Keratinocyte (primary cell): ENCODE measurements at regions not wholly inside any gene's neighbourhood (a gene's known extent, or its start where the extent isn't known, plus 50 kb on each side); places are given as distances from the start of the nearest gene placed in this dataset.

Source experiments
- DNase-seq: peaks from one replicate; pipeline ENCODE4 v3.0.0-alpha.2; 2011; ENCODE audit warnings: low read depth, missing footprints, low spot score
- FAIRE-seq: peaks from 2 replicates; lab custom pipeline; 2011; peaks lifted over from hg19 to GRCh38; lab: Jason Lieb, UNC
- H2AFZ ChIP-seq: 2 replicates; pipeline ENCODE4 v1.6.0; 2012; ENCODE audit warnings: low read length, control low read depth, inconsistent platforms; ENCODE audit not compliant: control insufficient read depth
- H3K27ac ChIP-seq: 2 replicates; pipeline ENCODE4 v1.5.1; 2011; ENCODE audit warnings: low read length; ENCODE audit not compliant: control insufficient read depth, insufficient read depth
- H3K27me3 ChIP-seq: 3 replicates; pipeline ENCODE4 v1.6.0; 2011; ENCODE audit warnings: low read length; ENCODE audit not compliant: control insufficient read depth, insufficient read depth; ENCODE audit errors: extremely low read depth
- H3K36me3 ChIP-seq, 2 experiments: 2 replicates in 1 of 2; 3 replicates in 1 of 2; pipeline ENCODE4 v1.5.1; 2011; ENCODE audit warnings: low read length in 2 of 2, mild to moderate bottlenecking in 1 of 2; ENCODE audit not compliant: control insufficient read depth in 2 of 2, insufficient read depth in 2 of 2; ENCODE audit errors: extremely low read depth in 1 of 2
- H3K4me1 ChIP-seq: 3 replicates; pipeline ENCODE4 v1.5.1; 2011; ENCODE audit warnings: low read length; ENCODE audit not compliant: control insufficient read depth, insufficient read depth; ENCODE audit errors: extremely low read depth
- H3K4me2 ChIP-seq: 3 replicates; pipeline ENCODE4 v1.6.0; 2011; ENCODE audit warnings: low read depth, low read length; ENCODE audit not compliant: control insufficient read depth, insufficient read depth; ENCODE audit errors: extremely low read depth
- H3K4me3 ChIP-seq, 3 experiments: fragments of 200-600 bp in 1 of 3; sonication (generic) in 1 of 3; 2 replicates in 2 of 3; 3 replicates in 1 of 3; pipeline ENCODE4 v1.5.1; 2011 to 2016; ENCODE audit warnings: low read length in 3 of 3, mild to moderate bottlenecking in 3 of 3, control low read depth in 2 of 3, inconsistent platforms in 1 of 3, low read depth in 1 of 3, mixed read lengths in 1 of 3, mixed run types in 1 of 3, moderate library complexity in 1 of 3; ENCODE audit not compliant: control insufficient read depth in 2 of 3, insufficient read depth in 2 of 3; ENCODE audit errors: extremely low read depth in 1 of 3
- H3K79me2 ChIP-seq: 2 replicates; pipeline ENCODE4 v1.6.0; 2012; ENCODE audit warnings: low read length; ENCODE audit not compliant: control insufficient read depth, insufficient read depth
- H3K9ac ChIP-seq: 3 replicates; pipeline ENCODE4 v1.6.0; 2011; ENCODE audit warnings: low read length; ENCODE audit not compliant: control insufficient read depth, insufficient read depth; ENCODE audit errors: extremely low read depth
- H3K9me1 ChIP-seq: 3 replicates; pipeline ENCODE4 v1.6.0; 2011; ENCODE audit warnings: low read length; ENCODE audit not compliant: control insufficient read depth, insufficient read depth; ENCODE audit errors: extremely low read depth
- H3K9me3 ChIP-seq: 2 replicates; pipeline ENCODE4 v1.5.1; 2012; ENCODE audit warnings: low read depth, low read length; ENCODE audit not compliant: control insufficient read depth
- H4K20me1 ChIP-seq: 3 replicates; pipeline ENCODE4 v1.6.0; 2011; ENCODE audit warnings: low read length; ENCODE audit not compliant: control insufficient read depth, insufficient read depth; ENCODE audit errors: extremely low read depth
- EZH2 ChIP-seq: IDR thresholded peaks from one replicate; pipeline ENCODE4 v1.6.1; 2012; ENCODE audit warnings: inconsistent platforms, mild to moderate bottlenecking, low read length, moderate library complexity
- dilution Hi-C: fragments of 300-500 bp; cut with MboI; formaldehyde crosslinking; loops from one replicate; pipeline ENCODE4 v1.7.0; 2020; ENCODE audit warnings: low sequenced_read_pairs; ENCODE audit not compliant: extremely low pct_ligation_motif_present
- TF ChIP-seq, protein P1 (sequence below), 3 experiments: IDR thresholded peaks in 1 of 3; conservative IDR thresholded peaks in 1 of 3; optimal IDR thresholded peaks in 1 of 3; 2 replicates in 2 of 3; 3 replicates in 1 of 3; pipeline versions ENCODE3 to v1.5.1; 2011; ENCODE audit warnings: low read length in 3 of 3, mild to moderate bottlenecking in 3 of 3, moderate library complexity in 2 of 3, control low read depth in 1 of 3, inconsistent platforms in 1 of 3; ENCODE audit not compliant: insufficient read depth in 2 of 3; ENCODE audit errors: extremely low read depth in 1 of 3

DNA sequence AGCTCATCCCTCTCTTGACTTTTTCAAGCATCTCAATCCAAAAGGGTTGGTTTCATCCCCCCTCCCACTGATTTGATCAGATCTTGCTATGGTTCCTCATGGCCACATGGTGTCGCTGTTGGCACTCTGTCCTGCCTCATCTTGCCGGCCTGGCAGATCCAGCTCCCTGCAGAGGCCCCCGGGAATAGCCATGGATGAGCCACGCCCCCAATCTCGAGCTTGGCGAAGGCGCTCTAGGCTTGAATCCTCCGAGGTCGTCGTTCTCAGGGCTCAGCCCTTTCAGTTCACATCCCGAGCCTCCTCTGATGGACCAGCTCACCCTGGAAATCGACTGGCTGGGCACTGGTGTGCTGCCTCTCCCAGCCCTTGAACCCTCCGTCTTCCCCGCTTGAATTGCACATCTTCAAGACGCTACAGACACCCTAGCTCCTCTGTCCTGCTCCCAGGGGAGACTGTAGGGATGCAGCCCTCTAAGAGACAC lies 628.7 kb downstream of the TYW1 start:
- H2AFZ ChIP-seq, result peak overlapping the region; percentile 19
- H3K4me1 ChIP-seq, result no peaks in the 10 kb centered on the region
- H3K27me3 ChIP-seq, result peaks cover 3% of the 10 kb centered on the region
- FAIRE-seq, result peak; percentile 56
- H4K20me1 ChIP-seq, result no peaks in the 10 kb centered on the region
- no peak overlapping the region for H3K4me3 ChIP-seq
- H3K4me2 ChIP-seq, result peak overlapping the region; percentile 45
- no peak for TF ChIP-seq EZH2
- TF ChIP-seq, protein P1, sequence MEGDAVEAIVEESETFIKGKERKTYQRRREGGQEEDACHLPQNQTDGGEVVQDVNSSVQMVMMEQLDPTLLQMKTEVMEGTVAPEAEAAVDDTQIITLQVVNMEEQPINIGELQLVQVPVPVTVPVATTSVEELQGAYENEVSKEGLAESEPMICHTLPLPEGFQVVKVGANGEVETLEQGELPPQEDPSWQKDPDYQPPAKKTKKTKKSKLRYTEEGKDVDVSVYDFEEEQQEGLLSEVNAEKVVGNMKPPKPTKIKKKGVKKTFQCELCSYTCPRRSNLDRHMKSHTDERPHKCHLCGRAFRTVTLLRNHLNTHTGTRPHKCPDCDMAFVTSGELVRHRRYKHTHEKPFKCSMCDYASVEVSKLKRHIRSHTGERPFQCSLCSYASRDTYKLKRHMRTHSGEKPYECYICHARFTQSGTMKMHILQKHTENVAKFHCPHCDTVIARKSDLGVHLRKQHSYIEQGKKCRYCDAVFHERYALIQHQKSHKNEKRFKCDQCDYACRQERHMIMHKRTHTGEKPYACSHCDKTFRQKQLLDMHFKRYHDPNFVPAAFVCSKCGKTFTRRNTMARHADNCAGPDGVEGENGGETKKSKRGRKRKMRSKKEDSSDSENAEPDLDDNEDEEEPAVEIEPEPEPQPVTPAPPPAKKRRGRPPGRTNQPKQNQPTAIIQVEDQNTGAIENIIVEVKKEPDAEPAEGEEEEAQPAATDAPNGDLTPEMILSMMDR (optimal IDR thresholded peaks at IDR 0.05 in 1 of 3, IDR thresholded peaks at IDR 0.05 in 1 of 3, conservative IDR thresholded peaks at IDR 0.05 in 1 of 3; ENCODE audit: extremely low read depth in 1 of 3, insufficient read depth in 2 of 3, low read length in 3 of 3), result peak; percentile 74 to 90 (median 86)
- H3K9me1 ChIP-seq, result no peaks in the 10 kb centered on the region
- H3K9me3 ChIP-seq, result no peaks in the 10 kb centered on the region
- DNase-seq, result no peak
- no peaks in the 10 kb centered on the region for H3K36me3 ChIP-seq
- H3K27ac ChIP-seq, result no peak overlapping the region
- H3K9ac ChIP-seq, result no peak overlapping the region
- dilution Hi-C loops, result no loop called here
- H3K79me2 ChIP-seq, result no peaks in the 10 kb centered on the region

DNA sequence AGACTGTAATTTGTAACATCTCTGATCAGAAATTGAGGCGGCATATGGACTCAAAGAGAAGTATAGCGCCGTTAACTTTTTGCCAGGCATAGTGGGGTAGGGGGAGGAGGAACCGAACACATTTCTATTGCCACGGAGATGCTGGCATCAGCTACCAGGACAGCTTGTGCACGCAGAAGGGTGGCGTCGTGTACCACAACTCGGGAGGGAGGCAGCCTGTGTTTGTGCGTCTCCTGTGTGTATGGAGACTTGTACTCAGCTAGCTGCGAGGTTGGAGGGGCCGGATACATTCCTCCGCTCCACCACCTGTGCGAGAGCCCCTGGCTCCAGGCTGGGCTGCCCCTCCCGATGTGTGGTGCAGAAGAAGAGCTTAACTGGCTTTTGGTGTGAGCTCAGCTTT lies 634.8 kb downstream of the TYW1 start:
- no peaks in the 10 kb centered on the region for H3K9me1 ChIP-seq
- H3K4me1 ChIP-seq, result no peaks in the 10 kb centered on the region
- DNase-seq, result no peak
- H3K27me3 ChIP-seq, result peaks cover 3% of the 10 kb centered on the region
- TF ChIP-seq, protein P1 (optimal IDR thresholded peaks at IDR 0.05 in 1 of 3, IDR thresholded peaks at IDR 0.05 in 1 of 3, conservative IDR thresholded peaks at IDR 0.05 in 1 of 3; ENCODE audit: extremely low read depth in 1 of 3, insufficient read depth in 2 of 3, low read length in 3 of 3), result peak in 1 of 3 experiments; percentile 11
- no peak for TF ChIP-seq EZH2
- no peak overlapping the region for H2AFZ ChIP-seq
- H3K27ac ChIP-seq, result no peak overlapping the region
- no peaks in the 10 kb centered on the region for H3K36me3 ChIP-seq
- no peak overlapping the region for H3K9ac ChIP-seq
- FAIRE-seq, result no peak
- H3K4me3 ChIP-seq, result no peak overlapping the region
- dilution Hi-C loops, result no loop called here
- H3K4me2 ChIP-seq, result no peak overlapping the region
- H4K20me1 ChIP-seq, result no peaks in the 10 kb centered on the region
- H3K9me3 ChIP-seq, result no peaks in the 10 kb centered on the region
- H3K79me2 ChIP-seq, result no peaks in the 10 kb centered on the region
